ENCODE measurements at regions not wholly inside any gene's neighbourhood (a gene's known extent, or its start where the extent isn't known, plus 50 kb on each side); places are given as distances from the start of the nearest gene placed in this dataset.
"Not testable (repeated sequence)": the region's sequence is repeated elsewhere in the genome, so short reads cannot be mapped to it uniquely, and the experiment has no call there.

DNA sequence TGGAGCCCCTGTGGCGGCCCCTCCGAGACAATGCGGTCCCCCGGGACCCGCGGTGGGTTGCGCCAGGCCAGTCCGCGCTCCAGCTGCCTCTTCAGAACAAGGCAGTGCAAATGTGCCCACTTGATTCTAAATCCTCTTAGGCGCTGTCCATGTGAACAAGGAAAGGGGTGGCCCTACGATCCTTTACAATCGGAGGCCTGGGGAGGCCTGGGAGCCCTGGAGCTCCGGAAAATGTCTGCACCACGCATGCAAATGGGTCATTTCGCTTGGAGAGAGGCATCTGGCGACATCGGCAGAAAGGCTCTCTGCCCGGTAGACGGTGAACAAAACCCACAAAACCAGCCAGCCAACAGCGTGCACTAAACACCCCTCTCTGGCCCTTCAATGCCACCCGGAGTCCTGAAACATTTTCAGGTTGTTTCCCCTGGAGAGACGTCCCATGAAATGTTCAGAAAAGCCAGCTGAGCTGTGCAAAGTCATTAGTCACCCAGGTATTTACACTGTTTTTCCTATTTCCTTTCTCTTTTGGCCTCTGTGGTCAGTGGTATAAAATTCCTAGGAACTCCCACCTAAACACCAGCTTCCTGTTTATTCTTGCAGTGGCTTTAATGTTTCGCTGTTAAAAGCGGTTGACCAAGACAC, 102.8 kb upstream of the ZNF438 start:
- intact Hi-C loops (cut with micrococcal nuclease), result loop anchor here (10.0 kb wide), 1 partner anchor 180 kb away; the partner anchor contains the start of gene ZEB1
- TF ChIP-seq CTCF (IDR thresholded peaks at IDR 0.05), result no peak
- no peaks in the 10 kb centered on the region for H3K36me3 Mint-ChIP-seq
- WGBS (ENCODE audit: insufficient coverage), result 8% methylated on average over 22 of the region's 24 CpGs
- ATAC-seq (peak; percentile 19 to 39 (median 39)), DNase-seq (peak; percentile 16 to 23)
- peaks cover 20% of the 10 kb centered on the region for H3K4me1 ChIP-seq (ENCODE audit: control insufficient read depth, insufficient read depth, low read length)
- no peaks in the 10 kb centered on the region for H3K36me3 ChIP-seq (ENCODE audit: control insufficient read depth, insufficient read depth, low read length)
- H3K9me3 Mint-ChIP-seq, result no peaks in the 10 kb centered on the region
- peak overlapping the region; percentile 80 for H3K4me3 Mint-ChIP-seq
- no peaks in the 10 kb centered on the region for H3K27me3 Mint-ChIP-seq (ENCODE audit: low read depth in 2 of 2)
- no peaks in the 10 kb centered on the region for H3K27me3 ChIP-seq (ENCODE audit: control insufficient read depth, insufficient read depth, low read length)
- H3K4me1 Mint-ChIP-seq, result peaks cover 19 to 26% of the 10 kb centered on the region in 2 donors
- H3K4me3 ChIP-seq (ENCODE audit: low read length), result peak overlapping the region; percentile 72
- H3K9me3 ChIP-seq (ENCODE audit: control insufficient read depth, insufficient read depth, low read length), result no peaks in the 10 kb centered on the region
- H3K27ac Mint-ChIP-seq, result peak overlapping the region; percentile 34 to 75
- peak overlapping the region; percentile 74 for H3K27ac ChIP-seq (ENCODE audit: low read length)

DNA sequence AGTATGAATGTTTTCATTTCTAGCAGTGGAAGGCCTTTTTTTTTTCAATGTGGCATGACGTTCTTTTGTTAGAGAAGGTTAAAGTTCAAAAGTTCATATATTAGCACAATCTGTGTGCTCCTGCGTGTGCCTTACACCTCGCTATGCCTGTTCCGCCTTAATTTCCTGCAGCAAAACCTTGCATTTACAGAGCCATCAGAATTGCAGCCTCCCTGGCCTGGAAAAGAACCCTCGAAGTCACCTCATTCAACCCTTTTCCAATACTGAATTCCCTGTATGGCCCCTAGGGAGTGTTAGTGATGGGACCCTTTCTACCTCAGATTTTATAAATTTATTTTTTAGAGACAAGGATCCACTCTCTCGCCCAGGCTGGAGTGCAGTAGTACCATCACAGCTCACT, 103.5 kb upstream of the ZNF438 start:
- peak in 1 of 2 donors; percentile 30 for DNase-seq
- no peak overlapping the region for H3K27ac ChIP-seq (ENCODE audit: low read length)
- no peaks in the 10 kb centered on the region for H3K27me3 Mint-ChIP-seq (ENCODE audit: low read depth in 2 of 2)
- H3K4me1 Mint-ChIP-seq, result peaks cover 19 to 26% of the 10 kb centered on the region in 2 donors
- 80% methylated on average over 5 of the region's 6 CpGs for WGBS (ENCODE audit: insufficient coverage)
- no peaks in the 10 kb centered on the region for H3K27me3 ChIP-seq (ENCODE audit: control insufficient read depth, insufficient read depth, low read length)
- intact Hi-C loops (cut with micrococcal nuclease), result loop anchor here (10.0 kb wide), 1 partner anchor 180 kb away; the partner anchor contains the start of gene ZEB1
- H3K9me3 ChIP-seq (ENCODE audit: control insufficient read depth, insufficient read depth, low read length), result no peaks in the 10 kb centered on the region
- no peaks in the 10 kb centered on the region for H3K9me3 Mint-ChIP-seq
- no peaks in the 10 kb centered on the region for H3K36me3 Mint-ChIP-seq
- H3K4me3 ChIP-seq (ENCODE audit: low read length), result no peak overlapping the region
- no peaks in the 10 kb centered on the region for H3K36me3 ChIP-seq (ENCODE audit: control insufficient read depth, insufficient read depth, low read length)
- no peak for ATAC-seq
- no peak for TF ChIP-seq CTCF (IDR thresholded peaks at IDR 0.05)
- peaks cover 20% of the 10 kb centered on the region for H3K4me1 ChIP-seq (ENCODE audit: control insufficient read depth, insufficient read depth, low read length)
- H3K27ac Mint-ChIP-seq, result peak overlapping the region; percentile 34 to 75
- peak overlapping the region; percentile 80 for H3K4me3 Mint-ChIP-seq

GRCh38 chr10:31135791-31136190, 104.1 kb upstream of the ZNF438 start:
- intact Hi-C loops (cut with micrococcal nuclease), result loop anchor here (10.0 kb wide), 1 partner anchor 179 kb away; the partner anchor contains the start of gene ZEB1
- not testable (repeated sequence) for H3K4me3 Mint-ChIP-seq; DNase-seq; ATAC-seq; H3K9me3 Mint-ChIP-seq; H3K27ac ChIP-seq (ENCODE audit: low read length); H3K27me3 Mint-ChIP-seq (ENCODE audit: low read depth in 2 of 2); H3K9me3 ChIP-seq (ENCODE audit: control insufficient read depth, insufficient read depth, low read length); H3K36me3 ChIP-seq (ENCODE audit: control insufficient read depth, insufficient read depth, low read length); H3K27me3 ChIP-seq (ENCODE audit: control insufficient read depth, insufficient read depth, low read length); H3K27ac Mint-ChIP-seq; H3K36me3 Mint-ChIP-seq; H3K4me3 ChIP-seq (ENCODE audit: low read length)
- H3K4me1 ChIP-seq (ENCODE audit: control insufficient read depth, insufficient read depth, low read length), result peaks cover 20% of the 10 kb centered on the region
- whole genome bisulfite sequencing (ENCODE audit: insufficient coverage), result 95% methylated on average over 8 of the region's 8 CpGs
- peaks cover 19 to 26% of the 10 kb centered on the region in 2 donors for H3K4me1 Mint-ChIP-seq

GRCh38 chr10:31136386-31136785, 104.7 kb upstream of the ZNF438 start:
- 91% methylated on average over 4 of the region's 4 CpGs for WGBS (ENCODE audit: insufficient coverage)
- H3K36me3 Mint-ChIP-seq, result no peaks in the 10 kb centered on the region
- intact Hi-C loops (cut with micrococcal nuclease), result loop anchor here (10.0 kb wide), 1 partner anchor 178 kb away; the partner anchor contains the start of gene ZEB1
- H3K4me1 Mint-ChIP-seq, result peaks cover 19 to 26% of the 10 kb centered on the region in 2 donors
- no peak overlapping the region for H3K27ac Mint-ChIP-seq
- no peaks in the 10 kb centered on the region for H3K27me3 ChIP-seq (ENCODE audit: control insufficient read depth, insufficient read depth, low read length)
- no peaks in the 10 kb centered on the region for H3K36me3 ChIP-seq (ENCODE audit: control insufficient read depth, insufficient read depth, low read length)
- H3K4me3 ChIP-seq (ENCODE audit: low read length), result no peak overlapping the region
- no peaks in the 10 kb centered on the region for H3K27me3 Mint-ChIP-seq (ENCODE audit: low read depth in 2 of 2)
- H3K4me1 ChIP-seq (ENCODE audit: control insufficient read depth, insufficient read depth, low read length), result peaks cover 20% of the 10 kb centered on the region
- ATAC-seq (no peak), DNase-seq (no peak)
- no peaks in the 10 kb centered on the region for H3K9me3 ChIP-seq (ENCODE audit: control insufficient read depth, insufficient read depth, low read length)
- H3K4me3 Mint-ChIP-seq, result no peak overlapping the region
- no peak overlapping the region for H3K27ac ChIP-seq (ENCODE audit: low read length)
- TF ChIP-seq CTCF (IDR thresholded peaks at IDR 0.05), result no peak
- H3K9me3 Mint-ChIP-seq, result no peaks in the 10 kb centered on the region
